HEK293T (cell line): ENCODE measurements at regions not wholly inside any gene's neighbourhood (a gene's known extent, or its start where the extent isn't known, plus 50 kb on each side); places are given as distances from the start of the nearest gene placed in this dataset.

Source experiments
- ARNT ChIP-seq: fragments of 450-650 bp; IDR thresholded peaks from 2 replicates; pipeline ENCODE4 v1.6.1; 2017; ENCODE audit warnings: mild to moderate bottlenecking
- FOXA1 ChIP-seq: fragments of 450-650 bp; IDR thresholded peaks from 2 replicates; pipeline ENCODE4 v1.6.1; 2016; ENCODE audit warnings: mild to moderate bottlenecking
- FOXK2 ChIP-seq: fragments of 450-650 bp; IDR thresholded peaks from 2 replicates; pipeline ENCODE4 v1.6.1; 2016; ENCODE audit warnings: mild to moderate bottlenecking
- FOXM1 ChIP-seq: fragments of 450-650 bp; IDR thresholded peaks from 2 replicates; pipeline ENCODE4 v1.6.1; 2017; ENCODE audit warnings: mild to moderate bottlenecking, borderline replicate concordance
- SP1 ChIP-seq: fragments of 450-650 bp; IDR thresholded peaks from 2 replicates; pipeline ENCODE4 v1.6.1; 2017
- TF ChIP-seq, protein P1 (sequence below): fragments of 450-650 bp; IDR thresholded peaks from 2 replicates; pipeline ENCODE4 v1.6.1; 2016

DNA sequence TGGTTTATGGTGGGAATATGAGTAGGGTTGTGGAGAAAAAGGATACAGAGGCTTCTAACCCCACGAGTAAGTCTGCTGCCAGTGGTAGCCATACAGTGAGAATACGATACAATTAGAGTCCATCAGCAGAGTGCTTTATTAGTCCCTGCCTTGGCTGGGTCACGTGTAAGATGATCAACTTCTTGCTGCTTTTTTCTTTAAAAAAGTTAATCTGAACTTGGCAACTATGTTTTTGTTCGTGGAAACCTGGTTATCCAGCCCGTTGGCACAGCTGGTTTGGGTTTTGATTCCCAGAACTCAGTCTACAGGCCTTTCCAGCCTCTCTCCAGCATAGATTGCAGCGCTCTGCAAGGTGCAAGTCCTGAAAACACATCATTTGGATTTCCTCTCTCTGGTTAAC, 53.1 kb upstream of the LSM6 start:
- TF ChIP-seq FOXA1 (no peak), SP1 (no peak), ARNT (no peak), FOXM1 (no peak), FOXK2 (no peak)
- TF ChIP-seq, protein P1, sequence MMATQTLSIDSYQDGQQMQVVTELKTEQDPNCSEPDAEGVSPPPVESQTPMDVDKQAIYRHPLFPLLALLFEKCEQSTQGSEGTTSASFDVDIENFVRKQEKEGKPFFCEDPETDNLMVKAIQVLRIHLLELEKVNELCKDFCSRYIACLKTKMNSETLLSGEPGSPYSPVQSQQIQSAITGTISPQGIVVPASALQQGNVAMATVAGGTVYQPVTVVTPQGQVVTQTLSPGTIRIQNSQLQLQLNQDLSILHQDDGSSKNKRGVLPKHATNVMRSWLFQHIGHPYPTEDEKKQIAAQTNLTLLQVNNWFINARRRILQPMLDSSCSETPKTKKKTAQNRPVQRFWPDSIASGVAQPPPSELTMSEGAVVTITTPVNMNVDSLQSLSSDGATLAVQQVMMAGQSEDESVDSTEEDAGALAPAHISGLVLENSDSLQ = no peak
